Suprapubic skin (tissue), 3 donors: ENCODE measurements at regions not wholly inside any gene's neighbourhood (a gene's known extent, or its start where the extent isn't known, plus 50 kb on each side); places are given as distances from the start of the nearest gene placed in this dataset.

Experiments used
- POLR2AphosphoS5 ChIP-seq, 3 donors: sonication (generic); formaldehyde crosslinking; IDR thresholded peaks; one replicate each; pipeline ENCODE4 v1.6.1; 2017; ENCODE audit warnings: antibody characterized with exemption in 3 of 3
- TF ChIP-seq, protein P1 (sequence below), 2 donors: fragments of 200-600 bp in 1 of 2; fragments of 450-650 bp in 1 of 2; sonication (generic) in 1 of 2; IDR thresholded peaks; one replicate each; pipeline ENCODE4 v1.5.1; 2016 to 2019; ENCODE audit warnings: antibody characterized with exemption in 2 of 2, mild to moderate bottlenecking in 1 of 2, moderate library complexity in 1 of 2

DNA sequence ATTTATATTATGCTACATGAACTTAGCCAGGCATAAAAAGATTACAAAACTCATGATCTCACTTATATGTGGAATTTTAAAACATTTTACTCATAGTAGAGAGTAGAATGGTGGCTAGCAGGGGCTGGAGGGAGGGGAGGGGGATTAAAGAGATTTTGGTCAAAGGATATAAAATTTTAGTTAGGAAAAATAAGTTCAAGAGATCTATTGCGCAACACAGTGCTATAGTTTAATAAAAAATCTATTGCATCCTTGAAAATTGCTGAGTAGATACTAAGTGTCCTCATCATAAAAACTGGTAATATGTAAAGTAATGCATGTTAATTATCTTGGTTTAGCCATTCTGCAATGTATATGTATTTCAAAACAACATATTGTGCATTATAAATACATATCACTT is 635.6 kb upstream of the NEGR1 start:
- no peak for TF ChIP-seq POLR2AphosphoS5 (IDR thresholded peaks at IDR 0.05)
- TF ChIP-seq, protein P1, sequence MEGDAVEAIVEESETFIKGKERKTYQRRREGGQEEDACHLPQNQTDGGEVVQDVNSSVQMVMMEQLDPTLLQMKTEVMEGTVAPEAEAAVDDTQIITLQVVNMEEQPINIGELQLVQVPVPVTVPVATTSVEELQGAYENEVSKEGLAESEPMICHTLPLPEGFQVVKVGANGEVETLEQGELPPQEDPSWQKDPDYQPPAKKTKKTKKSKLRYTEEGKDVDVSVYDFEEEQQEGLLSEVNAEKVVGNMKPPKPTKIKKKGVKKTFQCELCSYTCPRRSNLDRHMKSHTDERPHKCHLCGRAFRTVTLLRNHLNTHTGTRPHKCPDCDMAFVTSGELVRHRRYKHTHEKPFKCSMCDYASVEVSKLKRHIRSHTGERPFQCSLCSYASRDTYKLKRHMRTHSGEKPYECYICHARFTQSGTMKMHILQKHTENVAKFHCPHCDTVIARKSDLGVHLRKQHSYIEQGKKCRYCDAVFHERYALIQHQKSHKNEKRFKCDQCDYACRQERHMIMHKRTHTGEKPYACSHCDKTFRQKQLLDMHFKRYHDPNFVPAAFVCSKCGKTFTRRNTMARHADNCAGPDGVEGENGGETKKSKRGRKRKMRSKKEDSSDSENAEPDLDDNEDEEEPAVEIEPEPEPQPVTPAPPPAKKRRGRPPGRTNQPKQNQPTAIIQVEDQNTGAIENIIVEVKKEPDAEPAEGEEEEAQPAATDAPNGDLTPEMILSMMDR (IDR thresholded peaks at IDR 0.05), result no peak
